Psoas muscle (tissue), 7 donors: ENCODE measurements at regions not wholly inside any gene's neighbourhood (a gene's known extent, or its start where the extent isn't known, plus 50 kb on each side); places are given as distances from the start of the nearest gene placed in this dataset.

Experiments
- ATAC-seq, 4 donors: fragments of 200-7000 bp; cut with Tn5 transposase; one replicate each; pipeline ENCODE4 v1.9.1; 2020; ENCODE audit warnings: moderate library complexity in 3 of 4, mild to moderate bottlenecking in 2 of 4
- DNase-seq, 2 donors: peaks; one replicate each; pipeline ENCODE4 v3.0.0-alpha.2; 2020
- H3K27ac ChIP-seq: fragments of 200-600 bp; one replicate; pipeline ENCODE4 v1.8.0; 2022
- H3K27me3 ChIP-seq, 3 donors: fragments of 200-600 bp in 1 of 3; one replicate each; pipeline versions ENCODE4 v1.6.1 to v1.8.0; 2013 to 2022; ENCODE audit warnings: low read length in 2 of 3, mild to moderate bottlenecking in 2 of 3, moderate library complexity in 1 of 3; ENCODE audit not compliant: insufficient read depth in 3 of 3
- H3K36me3 ChIP-seq, 2 donors: fragments of 200-600 bp in 1 of 2; one replicate each; pipeline versions ENCODE4 v1.6.1 to v1.8.0; 2013 to 2022; ENCODE audit warnings: low read depth in 1 of 2, mild to moderate bottlenecking in 1 of 2, moderate library complexity in 1 of 2; ENCODE audit not compliant: insufficient read depth in 1 of 2
- H3K4me1 ChIP-seq: fragments of 200-600 bp; one replicate; pipeline ENCODE4 v1.8.0; 2022
- H3K4me3 ChIP-seq: fragments of 200-600 bp; one replicate; pipeline ENCODE4 v1.8.0; 2022; ENCODE audit warnings: mild to moderate bottlenecking
- H3K9me3 ChIP-seq: fragments of 200-600 bp; one replicate; pipeline ENCODE4 v1.8.0; 2022
- CTCF ChIP-seq: fragments of 200-600 bp; IDR thresholded peaks from one replicate; pipeline ENCODE4 v1.8.0; 2022; ENCODE audit warnings: antibody characterized with exemption
- WGBS, 3 donors: extraction: QIAGEN DNeasy Blood & Tissue Kit; methylation state at CpG; one replicate each; pipeline versions ENCODE4 v1.1.6 to v1.1.7; 2013; 5-methylcytosine and 5-hydroxymethylcytosine counted together
- intact Hi-C, 2 donors: fragments of 100-400 bp; cut with DNase I; formaldehyde crosslinking; loops; one replicate each; pipeline versions ENCODE4 v1.11.0 to v1.14.2; 2022
- donor health status: healthy with polysubstance abuse.
- donor health status: DM: no; HTN: no; CAD: no; lungs with moderate emphysema.
- donor health status: Bipolar disorder and iron deficiency.
- donor health status: healthy.
- donor health status: DM: yes; HTN: yes; CAD: no.
- donor health status: DM: no; HTN: no; CAD: no.
- donor health status: DM: yes; HTN: yes; CAD: no.

- Histone ChIP-seq H3K27ac (no peak overlapping the region), H3K9me3 (no peaks in the 10 kb centered on the region), H3K4me1 (no peaks in the 10 kb centered on the region), H3K4me3 (no peak overlapping the region), H3K36me3 (no peaks in the 10 kb centered on the region), H3K27me3 (peaks cover 0 to 6% (median 2%) of the 10 kb centered on the region in 3 donors)
- no peak for ATAC-seq
- no peak for DNase-seq
- intact Hi-C loops: loop anchor here in 1 of 2 donors (10.0 kb wide), 1 partner anchor 415 kb away; no protein-coding TSS in a partner anchor
- 69 to 83% (median 83%) methylated on average over 5 of the region's 5 CpGs for WGBS, 3 donors
- TF ChIP-seq CTCF: no peak
Observed at GRCh38 chr4:55729351-55730279, 90.0 kb upstream of the EXOC1L start.

GRCh38 chr4:55730280-55730931, 89.2 kb upstream of the EXOC1L start:
- H3K36me3 ChIP-seq: no peaks in the 10 kb centered on the region
- intact Hi-C loops: loop anchor here in 1 of 2 donors (10.0 kb wide), 1 partner anchor 416 kb away; no protein-coding TSS in a partner anchor
- no peak overlapping the region for H3K27ac ChIP-seq
- 68 to 78% (median 74%) methylated on average over 2 of the region's 2 CpGs for WGBS, 3 donors
- peaks cover 0 to 6% (median 2%) of the 10 kb centered on the region in 3 donors for H3K27me3 ChIP-seq
- DNase-seq (no peak), ATAC-seq (no peak)
- TF ChIP-seq CTCF: no peak
- no peaks in the 10 kb centered on the region for H3K9me3 ChIP-seq
- H3K4me1 ChIP-seq: no peaks in the 10 kb centered on the region
- no peak overlapping the region for H3K4me3 ChIP-seq

- whole genome bisulfite sequencing, 3 donors: 64 to 68% (median 64%) methylated on average over 2 of the region's 2 CpGs
Observed at GRCh38 chr4:55731959-55732358, 87.6 kb upstream of the EXOC1L start.

GRCh38 chr4:55732864-55733263, 86.7 kb upstream of the EXOC1L start:
- Histone ChIP-seq H3K4me3 (no peak overlapping the region), H3K36me3 (no peaks in the 10 kb centered on the region), H3K9me3 (no peaks in the 10 kb centered on the region), H3K27ac (no peak overlapping the region), H3K27me3 (peaks cover 0 to 6% (median 2%) of the 10 kb centered on the region in 3 donors), H3K4me1 (no peaks in the 10 kb centered on the region)
- intact Hi-C loops: loop anchor here in 1 of 2 donors (10.0 kb wide), 1 partner anchor 418 kb away; no protein-coding TSS in a partner anchor
- ATAC-seq (no peak), DNase-seq (no peak)
- 47 to 52% (median 51%) methylated on average over 3 of the region's 3 CpGs for WGBS, 3 donors
- TF ChIP-seq CTCF: no peak

More at GRCh38 chr4:55731959-55732358, 87.6 kb upstream of the EXOC1L start:
- TF ChIP-seq CTCF: no peak
- Histone ChIP-seq H3K9me3 (no peaks in the 10 kb centered on the region), H3K4me3 (no peak overlapping the region), H3K4me1 (no peaks in the 10 kb centered on the region), H3K27me3 (peaks cover 0 to 6% (median 2%) of the 10 kb centered on the region in 3 donors), H3K36me3 (no peaks in the 10 kb centered on the region), H3K27ac (no peak overlapping the region)
- DNase-seq (no peak), ATAC-seq (no peak)
- intact Hi-C loops: loop anchor here in 1 of 2 donors (10.0 kb wide), 1 partner anchor 417 kb away; no protein-coding TSS in a partner anchor
